ENCODE measurements at regions not wholly inside any gene's neighbourhood (a gene's known extent, or its start where the extent isn't known, plus 50 kb on each side); places are given as distances from the start of the nearest gene placed in this dataset.
"Not testable (repeated sequence)": the region's sequence is repeated elsewhere in the genome, so short reads cannot be mapped to it uniquely, and the experiment has no call there.

GRCh38 chrX:5718651-5719050, 510.0 kb downstream of the NLGN4X start:
- DNase-seq (no peak), ATAC-seq (no peak)
- intact Hi-C loops (cut with DNase I, micrococcal nuclease), result no loop called here

- DNase-seq (no peak), ATAC-seq (no peak)
- intact Hi-C loops (cut with DNase I, micrococcal nuclease), result no loop called here
Measured at GRCh38 chrX:5716666-5717065, 512.0 kb downstream of the NLGN4X start.

GRCh38 chrX:5708251-5708650, 520.4 kb downstream of the NLGN4X start:
- intact Hi-C loops (cut with DNase I, micrococcal nuclease), result no loop called here
- no peak for ATAC-seq
- DNase-seq, result no peak

- intact Hi-C loops (cut with DNase I, micrococcal nuclease), result no loop called here
- DNase-seq, result no peak
- no peak for ATAC-seq
Measured at GRCh38 chrX:5702890-5703289, 525.8 kb downstream of the NLGN4X start.

GRCh38 chrX:5695971-5696370, 532.7 kb downstream of the NLGN4X start:
- DNase-seq, result no peak
- intact Hi-C loops (cut with DNase I, micrococcal nuclease), result no loop called here
- no peak for ATAC-seq

GRCh38 chrX:5683996-5684395, 544.7 kb downstream of the NLGN4X start:
- DNase-seq (no peak), ATAC-seq (no peak)
- intact Hi-C loops (cut with DNase I, micrococcal nuclease), result no loop called here

GRCh38 chrX:5681159-5681558, 547.5 kb downstream of the NLGN4X start:
- intact Hi-C loops (cut with DNase I, micrococcal nuclease), result no loop called here
- no peak for ATAC-seq
- no peak for DNase-seq

GRCh38 chrX:5674036-5674435, 554.6 kb downstream of the NLGN4X start:
- DNase-seq (no peak), ATAC-seq (no peak)
- intact Hi-C loops (cut with DNase I, micrococcal nuclease), result no loop called here

- no peak for ATAC-seq
Measured at GRCh38 chrX:5672099-5672498, 556.6 kb downstream of the NLGN4X start.

GRCh38 chrX:5666689-5667088, 562.0 kb downstream of the NLGN4X start:
- ATAC-seq; intact Hi-C loops (cut with DNase I, micrococcal nuclease); DNase-seq: not testable (repeated sequence)

More at GRCh38 chrX:5672099-5672498, 556.6 kb downstream of the NLGN4X start:
- intact Hi-C loops (cut with DNase I, micrococcal nuclease), result no loop called here
- DNase-seq, result no peak

GRCh38 chrX:5656544-5656943, 572.1 kb downstream of the NLGN4X start:
- no peak for DNase-seq
- intact Hi-C loops (cut with DNase I, micrococcal nuclease), result no loop called here
- no peak for ATAC-seq

- DNase-seq (no peak), ATAC-seq (no peak)
- intact Hi-C loops (cut with DNase I, micrococcal nuclease), result no loop called here
Measured at GRCh38 chrX:5650904-5651303, 577.8 kb downstream of the NLGN4X start.

- DNase-seq (no peak), ATAC-seq (no peak)
- intact Hi-C loops (cut with DNase I, micrococcal nuclease), result no loop called here
Measured at GRCh38 chrX:5648941-5649568, 579.6 kb downstream of the NLGN4X start.

GRCh38 chrX:5646818-5647217, 581.8 kb downstream of the NLGN4X start:
- ATAC-seq (no peak), DNase-seq (no peak)
- intact Hi-C loops (cut with DNase I, micrococcal nuclease), result no loop called here

GRCh38 chrX:5644776-5645175, 583.9 kb downstream of the NLGN4X start:
- intact Hi-C loops (cut with DNase I, micrococcal nuclease), result no loop called here
- DNase-seq (no peak), ATAC-seq (no peak)

GRCh38 chrX:5640071-5640470, 588.6 kb downstream of the NLGN4X start:
- intact Hi-C loops (cut with DNase I, micrococcal nuclease), result no loop called here
- DNase-seq (no peak), ATAC-seq (no peak)

GRCh38 chrX:5638572-5638971, 590.1 kb downstream of the NLGN4X start:
- DNase-seq (no peak), ATAC-seq (no peak)
- intact Hi-C loops (cut with DNase I, micrococcal nuclease), result no loop called here

GRCh38 chrX:5632887-5633286, 595.8 kb downstream of the NLGN4X start:
- no peak for ATAC-seq
- DNase-seq, result no peak
- intact Hi-C loops (cut with DNase I, micrococcal nuclease), result no loop called here

- no peak for ATAC-seq
- no peak for DNase-seq
Measured at GRCh38 chrX:5632061-5632614, 596.5 kb downstream of the NLGN4X start.

GRCh38 chrX:5617666-5618065, 611.0 kb downstream of the NLGN4X start:
- intact Hi-C loops (cut with DNase I, micrococcal nuclease), result no loop called here
- ATAC-seq (no peak), DNase-seq (no peak)

More at GRCh38 chrX:5632061-5632614, 596.5 kb downstream of the NLGN4X start:
- intact Hi-C loops (cut with DNase I, micrococcal nuclease), result no loop called here

- ATAC-seq, result no peak
- intact Hi-C loops (cut with DNase I, micrococcal nuclease), result no loop called here
- DNase-seq, result no peak
Measured at GRCh38 chrX:5595570-5595969, 633.1 kb downstream of the NLGN4X start.
